SK-N-SH (cell line): ENCODE measurements at regions not wholly inside any gene's neighbourhood (a gene's known extent, or its start where the extent isn't known, plus 50 kb on each side); places are given as distances from the start of the nearest gene placed in this dataset.
"Not testable (repeated sequence)": the region's sequence is repeated elsewhere in the genome, so short reads cannot be mapped to it uniquely, and the experiment has no call there.

Source experiments
- CTCF ChIA-PET: fragments of 300-600, 350-600 bp; formaldehyde crosslinking; extraction: SDS; loops from one replicate; lab custom pipeline; 2021; lab: Yijun Ruan, JAX
- POLR2A ChIA-PET: fragments of 350-600 bp; sonication (Branson Sonifier 250); formaldehyde crosslinking; extraction: SDS; loops from one replicate; lab custom pipeline; 2020; ENCODE audit warnings: antibody characterized with exemption, inconsistent platforms; lab: Yijun Ruan, JAX
- DNase-seq: peaks from one replicate; pipeline ENCODE4 v3.0.0; 2012
- H2AFZ ChIP-seq: fragments of 200-600 bp; sonication (generic); 2 replicates; pipeline ENCODE4 v1.8.1; 2016; ENCODE audit warnings: antibody characterized with exemption, mild to moderate bottlenecking, low read depth
- H3F3A ChIP-seq: fragments of 200-600 bp; sonication (generic); replicated peaks from 2 replicates; pipeline ENCODE3; 2016; ENCODE audit warnings: antibody characterized with exemption, mild to moderate bottlenecking; ENCODE audit not compliant: insufficient read depth
- H3K27ac ChIP-seq, 2 experiments: fragments of 200-500 bp in 1 of 2; fragments of 200-600 bp in 1 of 2; sonication (Bioruptor generic) in 1 of 2; sonication (generic), shearing (Covaris generic) in 1 of 2; 2 replicates each; pipeline versions ENCODE4 v1.5.1 to v1.6.1; 2014 to 2016; ENCODE audit warnings: low read depth in 2 of 2, inconsistent platforms in 1 of 2, low read length in 1 of 2, mild to moderate bottlenecking in 1 of 2, mixed read lengths in 1 of 2
- H3K27me3 ChIP-seq: fragments of 200-600 bp; sonication (generic), shearing (Covaris generic); 2 replicates; pipeline ENCODE4 v1.6.1; 2016; ENCODE audit warnings: mixed run types; ENCODE audit not compliant: insufficient read depth
- H3K36me3 ChIP-seq, 2 experiments: fragments of 200-500 bp in 1 of 2; fragments of 200-600 bp in 1 of 2; sonication (Bioruptor generic) in 1 of 2; sonication (generic) in 1 of 2; replicated peaks in 1 of 2; 2 replicates each; pipeline versions ENCODE3 to v1.5.1; 2014 to 2016; ENCODE audit warnings: low read length in 1 of 2, mild to moderate bottlenecking in 1 of 2; ENCODE audit not compliant: insufficient read depth in 2 of 2, control insufficient read depth in 1 of 2
- H3K4me1 ChIP-seq, 2 experiments: fragments of 200-500 bp in 1 of 2; fragments of 200-600 bp in 1 of 2; sonication (Bioruptor generic) in 1 of 2; sonication (generic), shearing (Covaris generic) in 1 of 2; 2 replicates each; pipeline versions ENCODE4 v1.5.1 to v1.6.1; 2014 to 2016; ENCODE audit warnings: low read depth in 1 of 2, low read length in 1 of 2, mixed run types in 1 of 2; ENCODE audit not compliant: insufficient read depth in 2 of 2, control insufficient read depth in 1 of 2
- H3K4me2 ChIP-seq: fragments of 200-600 bp; sonication (generic), shearing (Covaris generic); 2 replicates; pipeline ENCODE4 v1.6.1; 2017; ENCODE audit warnings: mixed run types
- H3K4me3 ChIP-seq, 2 experiments: fragments of 200-500 bp in 1 of 2; fragments of 200-600 bp in 1 of 2; sonication (Bioruptor generic) in 1 of 2; sonication (generic), shearing (Covaris generic) in 1 of 2; 2 replicates each; pipeline versions ENCODE4 v1.5.1 to v1.8.1; 2014 to 2016; ENCODE audit warnings: low read depth in 2 of 2, inconsistent platforms in 1 of 2, low read length in 1 of 2, mild to moderate bottlenecking in 1 of 2, mixed read lengths in 1 of 2, moderate library complexity in 1 of 2
- H3K79me2 ChIP-seq: fragments of 200-600 bp; sonication (generic); 2 replicates; pipeline ENCODE4 v1.8.1; 2017; ENCODE audit warnings: mild to moderate bottlenecking; ENCODE audit not compliant: insufficient read depth
- H3K9ac ChIP-seq: fragments of 200-600 bp; sonication (generic); 2 replicates; pipeline ENCODE4 v1.6.1; 2017; ENCODE audit warnings: mixed run types
- H3K9me2 ChIP-seq: fragments of 200-600 bp; sonication (generic); 2 replicates; pipeline ENCODE4 v1.6.1; 2017; ENCODE audit warnings: mixed run types
- H3K9me3 ChIP-seq: fragments of 200-600 bp; sonication (generic); 2 replicates; pipeline ENCODE4 v1.6.1; 2017; ENCODE audit warnings: mixed run types, mild to moderate bottlenecking, moderate library complexity
- H4K20me1 ChIP-seq: fragments of 200-600 bp; sonication (generic); 2 replicates; pipeline ENCODE4 v1.6.1; 2017; ENCODE audit warnings: mild to moderate bottlenecking, mixed run types; ENCODE audit not compliant: insufficient read depth
- CHD2 ChIP-seq: fragments of 150-350 bp; IDR thresholded peaks from 2 replicates; pipeline ENCODE4 v1.6.1; 2018; ENCODE audit warnings: low read length; ENCODE audit not compliant: partially characterized antibody
- EP300 ChIP-seq, 2 experiments: IDR thresholded peaks; 2 replicates each; pipeline versions ENCODE4 v1.4.0 to v1.6.1; 2012; ENCODE audit warnings: borderline replicate concordance in 1 of 2, low read depth in 1 of 2, low read length in 1 of 2
- MEF2A ChIP-seq: IDR thresholded peaks from 2 replicates; pipeline ENCODE4 v1.4.0; 2012; ENCODE audit warnings: low read depth, borderline replicate concordance
- NFIC ChIP-seq: IDR thresholded peaks from 2 replicates; pipeline ENCODE4 v1.4.0; 2012; ENCODE audit warnings: borderline replicate concordance
- RFX5 ChIP-seq: IDR thresholded peaks from 2 replicates; pipeline ENCODE4 v1.6.1; 2012; ENCODE audit warnings: mild to moderate bottlenecking, improper control_type of control experiment, low read length
- TAF1 ChIP-seq: IDR thresholded peaks from 2 replicates; pipeline ENCODE4 v1.6.1; 2012; ENCODE audit warnings: low read depth, mild to moderate bottlenecking, low read length, moderate library complexity, borderline replicate concordance
- TEAD4 ChIP-seq: IDR thresholded peaks from 2 replicates; pipeline ENCODE4 v1.4.0; 2012; ENCODE audit warnings: mild to moderate bottlenecking, borderline replicate concordance; ENCODE audit not compliant: insufficient read depth
- WGBS: methylation state at CpG from one replicate; pipeline ENCODE4 v1.1.6; 2017; ENCODE audit warnings: low lambda C conversion rate; 5-methylcytosine and 5-hydroxymethylcytosine counted together
- TF ChIP-seq, protein P1 (sequence below): IDR thresholded peaks from 2 replicates; pipeline ENCODE4 v1.4.0; 2012; ENCODE audit warnings: low read depth

DNA sequence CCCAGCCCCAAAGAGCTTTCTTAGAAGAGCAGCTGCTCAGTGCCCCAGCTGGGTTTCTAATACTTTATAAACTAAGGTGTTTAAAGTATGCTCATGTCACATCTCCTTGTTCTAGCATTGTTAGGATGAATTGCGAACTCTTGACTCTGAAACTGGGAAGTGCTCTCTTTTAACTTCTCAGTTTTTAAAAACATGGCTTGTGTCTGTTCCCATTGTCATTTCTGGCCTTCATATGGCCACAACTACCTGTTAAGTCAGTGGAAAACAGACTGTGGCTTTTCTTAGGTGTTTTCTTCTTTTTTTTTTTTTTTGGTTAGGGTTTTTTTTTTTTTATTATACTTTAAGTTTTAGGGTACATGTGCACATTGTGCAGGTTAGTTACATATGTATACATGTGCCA lies 164.7 kb downstream of the KCNRG start:
- H3K27me3 ChIP-seq, result no peaks in the 10 kb centered on the region
- no peak overlapping the region for H2AFZ ChIP-seq
- WGBS, result 93% methylated on average over 1 of the region's 1 CpG
- H3F3A ChIP-seq, result no peaks in the 10 kb centered on the region
- no peak for TF ChIP-seq NFIC
- TF ChIP-seq TAF1, result no peak
- H3K9me2 ChIP-seq, result no peaks in the 10 kb centered on the region
- H3K4me3 ChIP-seq, result no peak overlapping the region
- no peak overlapping the region for H3K4me2 ChIP-seq
- DNase-seq, result no peak
- no peaks in the 10 kb centered on the region for H3K36me3 ChIP-seq
- POLR2A ChIA-PET, result no interaction called here
- CTCF ChIA-PET, result no interaction called here
- no peaks in the 10 kb centered on the region for H4K20me1 ChIP-seq
- H3K4me1 ChIP-seq, result no peaks in the 10 kb centered on the region
- H3K9ac ChIP-seq, result no peak overlapping the region
- no peaks in the 10 kb centered on the region for H3K79me2 ChIP-seq
- H3K27ac ChIP-seq, result no peak overlapping the region
- H3K9me3 ChIP-seq, result no peaks in the 10 kb centered on the region

DNA sequence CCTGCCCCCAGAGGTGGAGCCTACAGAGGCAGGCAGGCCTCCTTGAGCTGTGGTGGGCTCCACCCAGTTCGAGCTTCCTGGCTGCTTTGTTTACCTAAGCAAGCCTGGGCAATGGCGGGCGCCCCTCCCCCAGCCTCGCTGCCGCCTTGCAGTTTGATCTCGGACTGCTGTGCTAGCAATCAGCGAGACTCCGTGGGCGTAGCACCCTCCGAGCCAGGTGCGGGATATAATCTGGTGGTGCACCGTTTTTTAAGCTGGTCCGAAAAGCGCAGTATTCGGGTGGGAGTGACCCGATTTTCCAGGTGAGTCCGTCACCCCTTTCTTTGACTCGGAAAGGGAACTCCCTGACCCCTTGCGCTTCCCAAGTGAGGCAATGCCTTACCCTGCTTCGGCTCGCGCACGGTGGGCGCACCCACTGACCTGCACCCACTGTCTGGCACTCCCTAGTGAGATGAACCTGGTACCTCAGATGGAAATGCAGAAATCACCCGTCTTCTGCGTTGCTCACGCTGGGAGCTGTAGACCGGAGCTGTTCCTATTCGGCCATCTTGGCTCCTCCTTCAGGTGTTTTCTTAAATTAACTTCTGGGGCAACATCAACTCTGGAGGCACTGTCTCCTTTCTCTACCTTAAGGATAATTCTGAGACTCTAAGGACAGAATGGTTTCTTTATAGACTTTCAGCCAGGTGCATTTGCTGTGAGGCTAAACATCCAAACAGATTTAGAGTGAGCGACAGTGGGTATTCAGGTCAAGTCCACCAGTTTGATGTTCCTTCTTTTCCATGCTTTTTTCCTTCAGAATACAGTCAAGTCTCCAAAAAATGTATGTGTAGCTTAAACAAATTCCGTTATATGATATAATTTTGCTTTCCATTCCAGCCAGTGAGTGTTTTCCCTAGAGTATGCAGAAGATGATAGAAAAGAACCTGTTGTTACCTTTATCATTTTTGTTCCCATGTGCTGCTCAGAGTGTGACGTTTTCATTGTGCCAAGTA lies 170.8 kb downstream of the KCNRG start:
- H3F3A ChIP-seq, H3K9me2 ChIP-seq, H3K4me2 ChIP-seq, POLR2A ChIA-PET, CTCF ChIA-PET, H3K4me1 ChIP-seq, H3K36me3 ChIP-seq, H3K79me2 ChIP-seq, H3K27me3 ChIP-seq, H3K27ac ChIP-seq, H4K20me1 ChIP-seq, DNase-seq, H3K4me3 ChIP-seq, H2AFZ ChIP-seq, H3K9ac ChIP-seq, H3K9me3 ChIP-seq: not testable (repeated sequence)
- WGBS, result 84% methylated on average over 22 of the region's 32 CpGs

DNA sequence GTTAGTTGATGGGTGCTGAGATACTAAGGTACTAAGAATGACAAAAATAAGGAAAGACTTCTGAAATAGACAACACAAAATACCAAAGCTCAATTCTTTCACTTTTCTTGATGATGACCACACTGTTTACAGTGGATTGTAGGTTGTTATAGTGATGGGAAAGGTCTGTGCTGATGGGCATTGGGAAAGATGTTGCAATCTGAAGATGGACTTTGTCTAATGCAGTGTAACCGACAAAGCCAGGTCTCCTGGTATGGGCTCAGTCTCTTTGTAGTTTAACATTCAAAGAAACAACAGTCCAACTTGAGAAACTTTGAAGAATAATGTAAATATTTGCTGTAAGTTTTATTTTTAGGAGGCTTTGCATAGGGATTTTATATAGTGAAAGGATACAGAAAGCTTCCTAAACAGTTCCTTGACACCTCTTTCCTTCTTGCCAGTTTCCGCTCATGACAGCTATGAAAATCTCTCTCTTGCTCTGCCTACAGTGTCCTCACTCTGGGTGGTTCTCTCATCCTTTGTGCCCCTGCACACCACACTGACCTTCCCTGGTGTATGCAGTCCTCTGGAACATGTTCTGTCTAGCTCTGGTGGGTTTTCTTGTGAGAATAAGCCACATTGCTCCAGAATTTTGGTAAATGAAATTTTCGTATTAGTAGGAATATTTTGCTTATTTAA lies 172.2 kb downstream of the KCNRG start:
- 87% methylated on average over 3 of the region's 3 CpGs for WGBS
- POLR2A ChIA-PET, result no interaction called here

DNA sequence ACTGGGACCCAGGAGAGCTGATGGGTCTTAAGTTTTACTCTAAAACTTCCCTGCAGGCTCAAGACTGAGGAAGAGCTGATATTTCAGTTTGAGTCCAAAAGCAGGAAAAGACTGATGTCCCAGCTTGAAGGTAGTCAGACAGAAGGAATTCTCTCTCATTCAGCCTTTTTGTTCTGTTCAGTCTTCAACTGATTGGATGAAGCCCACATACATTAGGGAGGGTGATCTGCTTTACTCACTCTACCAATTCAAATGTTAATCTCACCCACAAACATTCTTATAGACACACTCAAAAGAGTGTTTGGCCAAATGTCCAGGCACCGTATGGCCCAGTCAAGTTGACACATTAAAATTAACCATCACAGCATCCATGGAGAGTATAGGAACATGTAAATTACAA lies 173.5 kb downstream of the KCNRG start:
- Histone ChIP-seq H4K20me1 (no peaks in the 10 kb centered on the region), H3K27me3 (no peaks in the 10 kb centered on the region), H3K9me3 (no peaks in the 10 kb centered on the region), H3K4me3 (no peak overlapping the region), H3K9me2 (no peaks in the 10 kb centered on the region), H3K27ac (no peak overlapping the region), H3K4me1 (peaks cover 0 to 2% of the 10 kb centered on the region in 2 experiments; a peak in 1 of 4 replicates), H3K9ac (no peak overlapping the region), H3F3A (no peaks in the 10 kb centered on the region), H3K79me2 (no peaks in the 10 kb centered on the region), H2AFZ (no peak overlapping the region), H3K36me3 (no peaks in the 10 kb centered on the region), H3K4me2 (no peak overlapping the region)
- TF ChIP-seq CHD2 (no peak), TAF1 (no peak), TEAD4 (no peak), RFX5 (no peak), MEF2A (no peak)
- TF ChIP-seq, protein P1, sequence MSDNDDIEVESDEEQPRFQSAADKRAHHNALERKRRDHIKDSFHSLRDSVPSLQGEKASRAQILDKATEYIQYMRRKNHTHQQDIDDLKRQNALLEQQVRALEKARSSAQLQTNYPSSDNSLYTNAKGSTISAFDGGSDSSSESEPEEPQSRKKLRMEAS, result no peak
- ChIA-PET CTCF (interaction anchor here (1.1 to 1.7 kb wide), 2 partner anchors 12 to 214 kb away, joined by 3 to 4 read pairs; no protein-coding TSS in a partner anchor), POLR2A (no interaction called here)
- DNase-seq, result no peak
- WGBS, result 94% methylated on average over 1 of the region's 1 CpG

More for the DNA sequence above, 172.2 kb downstream of the KCNRG start:
- Histone ChIP-seq H3K9me3 (no peaks in the 10 kb centered on the region), H3K36me3 (no peaks in the 10 kb centered on the region), H4K20me1 (no peaks in the 10 kb centered on the region), H3K79me2 (no peaks in the 10 kb centered on the region), H3K27ac (no peak overlapping the region), H3F3A (no peaks in the 10 kb centered on the region), H3K27me3 (no peaks in the 10 kb centered on the region), H3K9me2 (no peaks in the 10 kb centered on the region), H3K4me2 (no peak overlapping the region), H2AFZ (no peak overlapping the region), H3K9ac (no peak overlapping the region), H3K4me3 (no peak overlapping the region), H3K4me1 (peaks cover 0 to 2% of the 10 kb centered on the region in 2 experiments; a peak in 1 of 4 replicates)
- CTCF ChIA-PET, result no interaction called here
- DNase-seq, result no peak
- TF ChIP-seq EP300 (IDR thresholded peaks at IDR 0.05; ENCODE audit: borderline replicate concordance in 1 of 2, low read depth in 1 of 2, low read length in 1 of 2), result no peak
